ENCODE measurements at regions not wholly inside any gene's neighbourhood (a gene's known extent, or its start where the extent isn't known, plus 50 kb on each side); places are given as distances from the start of the nearest gene placed in this dataset.

GRCh38 chr11:46207270-46207669 is 70.2 kb upstream of the CREB3L1 start:
- TF ChIP-seq CTCF (conservative IDR thresholded peaks at IDR 0.05; ENCODE audit: low read length) (no peak), EZH2phosphoT487 (IDR thresholded peaks at IDR 0.05; ENCODE audit: borderline replicate concordance, low read depth, low read length) (no peak)
